GM19351 (cell line): ENCODE measurements at regions not wholly inside any gene's neighbourhood (a gene's known extent, or its start where the extent isn't known, plus 50 kb on each side); places are given as distances from the start of the nearest gene placed in this dataset.
"Not testable (repeated sequence)": the region's sequence is repeated elsewhere in the genome, so short reads cannot be mapped to it uniquely, and the experiment has no call there.

Source experiments
- ATAC-seq: cut with Tn5 transposase; IDR thresholded peaks from one replicate; pipeline ENCODE4 v1.9.1; 2021; ENCODE audit warnings: mild to moderate bottlenecking, moderate library complexity; ENCODE audit not compliant: unreplicated experiment

GRCh38 chr13:59266478-59267063 lies 897.2 kb downstream of the DIAPH3 start:
- no peak for ATAC-seq

- no peak for ATAC-seq
Observed at GRCh38 chr13:59269476-59269875, 894.3 kb downstream of the DIAPH3 start.

DNA sequence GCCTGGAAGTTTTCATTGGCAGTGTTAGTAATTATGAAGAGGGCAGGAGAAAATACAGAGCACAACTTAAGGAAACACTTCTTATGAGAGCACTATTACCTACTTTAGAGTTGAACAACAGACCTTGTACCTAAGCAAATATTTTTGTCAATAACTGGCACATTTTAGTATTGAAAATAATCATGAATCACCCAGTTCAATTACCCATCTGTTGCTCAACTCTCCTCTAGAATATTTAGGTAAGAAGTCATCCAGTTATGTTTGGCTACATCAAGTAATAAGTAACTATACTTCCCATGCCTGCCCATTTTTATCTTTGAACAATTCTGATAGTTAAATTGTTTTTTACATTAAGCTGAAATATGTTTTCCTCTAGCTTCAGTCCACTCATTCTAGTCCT lies 893.4 kb downstream of the DIAPH3 start:
- ATAC-seq = no peak

GRCh38 chr13:59274958-59275727 lies 888.6 kb downstream of the DIAPH3 start:
- ATAC-seq = peak; percentile 76

GRCh38 chr13:59276436-59276835 lies 887.3 kb downstream of the DIAPH3 start:
- ATAC-seq = no peak

DNA sequence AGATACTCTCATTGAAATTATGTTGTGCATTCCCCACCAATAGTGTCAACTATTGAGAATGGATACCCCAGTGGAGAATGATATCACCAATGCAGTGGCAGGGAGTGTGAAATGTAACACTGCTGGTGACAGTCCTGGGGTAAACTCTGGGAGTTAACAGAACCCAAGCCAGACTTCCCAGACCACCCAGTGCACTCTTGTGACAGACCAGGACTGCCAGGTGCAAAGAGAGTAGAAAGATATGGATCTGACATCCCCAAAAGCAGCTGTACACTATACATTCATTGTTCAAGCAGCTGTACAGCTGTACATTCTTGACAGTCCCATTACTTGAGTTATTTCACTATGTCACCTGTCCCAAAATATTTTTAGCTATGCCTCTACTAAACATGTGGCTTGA lies 886.6 kb downstream of the DIAPH3 start:
- no peak for ATAC-seq

DNA sequence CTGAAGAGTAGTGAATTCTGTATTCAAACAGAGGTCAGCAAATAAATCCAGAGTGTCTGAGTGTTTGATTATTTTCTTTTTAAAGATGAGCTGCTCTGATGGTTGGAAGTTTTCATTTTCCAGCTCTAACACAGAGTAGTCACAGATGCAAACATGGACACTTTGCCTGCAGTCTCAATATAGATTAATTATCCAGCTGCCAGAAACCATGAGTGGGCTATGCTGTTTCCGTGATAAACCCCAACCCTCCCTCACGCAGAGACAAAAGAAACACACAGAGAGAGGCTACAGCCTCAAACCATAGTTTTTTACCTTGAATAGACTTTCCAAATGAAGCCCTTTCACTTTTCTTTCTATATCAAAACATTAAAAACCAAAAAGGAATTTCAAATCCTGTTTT lies 884.7 kb downstream of the DIAPH3 start:
- ATAC-seq = no peak

DNA sequence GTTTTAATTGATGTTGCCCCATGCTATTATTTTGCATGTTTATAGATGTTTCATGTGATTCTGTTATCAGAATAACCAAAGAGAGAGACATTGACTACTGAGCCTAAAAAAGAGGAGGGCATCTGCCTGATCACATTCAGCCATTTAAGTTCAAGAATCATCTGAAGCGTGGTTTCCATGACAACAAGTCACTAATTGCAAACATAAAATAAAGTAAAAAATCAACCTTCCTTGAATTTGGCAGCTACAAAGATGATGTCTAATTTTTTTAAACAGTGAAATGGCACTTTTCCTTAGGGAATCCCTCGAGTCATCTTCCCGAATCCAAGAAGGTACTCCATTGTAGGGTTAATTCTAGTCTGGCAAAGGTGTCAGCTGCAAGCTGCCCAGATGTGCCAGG lies 884.2 kb downstream of the DIAPH3 start:
- ATAC-seq = no peak

DNA sequence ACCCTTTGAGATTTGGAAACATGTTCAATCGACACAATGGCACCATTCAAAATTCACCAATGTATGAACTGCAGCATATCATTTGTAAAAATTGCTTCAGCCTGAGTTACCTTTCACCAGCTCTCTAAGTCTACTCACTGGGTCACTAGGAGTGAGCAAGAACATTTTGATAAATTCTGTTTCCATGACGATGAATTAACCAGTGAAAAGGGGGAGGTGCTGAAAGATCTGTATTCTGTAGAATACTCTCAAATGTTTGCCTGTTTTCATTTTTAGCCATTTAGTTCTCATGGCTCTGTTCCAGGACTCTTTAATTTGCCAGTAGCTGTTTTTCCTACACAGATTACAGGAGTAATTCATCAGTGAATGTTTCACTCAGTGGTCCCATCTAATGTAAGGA lies 883.4 kb downstream of the DIAPH3 start:
- no peak for ATAC-seq

DNA sequence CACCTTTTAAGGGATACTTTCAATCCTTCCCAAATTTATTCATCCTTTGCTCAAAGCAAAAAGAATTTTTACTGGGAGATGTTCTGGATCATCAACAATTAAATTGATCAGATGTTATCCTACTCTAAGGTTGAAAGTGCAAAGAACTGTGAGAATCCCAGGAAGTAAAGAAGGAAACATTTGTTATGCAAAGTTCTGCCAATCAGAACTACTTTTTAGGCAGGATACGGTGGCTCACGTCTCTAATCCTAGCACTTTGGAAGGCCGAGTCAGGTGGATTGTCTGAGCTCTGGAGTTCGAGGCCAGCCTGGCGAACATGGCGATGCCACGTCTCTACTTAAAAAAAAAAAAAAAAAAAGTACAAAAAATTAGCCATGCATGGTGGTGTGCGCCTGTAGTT lies 882.3 kb downstream of the DIAPH3 start:
- no peak for ATAC-seq

DNA sequence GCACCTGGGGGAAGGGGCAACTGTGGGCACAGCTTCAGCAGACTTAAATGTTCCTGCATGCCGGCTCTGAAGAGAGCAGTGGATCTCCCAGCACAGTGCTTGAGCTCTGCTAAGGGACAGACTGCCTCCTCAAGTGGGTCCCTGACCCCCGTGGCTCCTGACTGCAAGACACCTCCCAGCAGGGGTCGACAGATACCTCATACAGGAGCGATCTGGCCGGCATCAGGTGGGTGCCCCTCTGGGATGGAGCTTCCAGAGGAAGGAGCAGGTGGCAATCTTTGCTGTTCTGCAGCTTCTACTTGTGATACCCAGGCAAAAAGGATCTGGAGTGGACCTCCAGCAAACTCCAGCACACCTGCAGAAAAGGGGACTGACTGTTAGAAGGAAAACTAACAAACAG lies 871.5 kb downstream of the DIAPH3 start:
- ATAC-seq = not testable (repeated sequence)

- ATAC-seq = no peak
Observed at GRCh38 chr13:59299584-59299983, 864.1 kb downstream of the DIAPH3 start.

- ATAC-seq = no peak
Observed at GRCh38 chr13:59300355-59301173, 863.2 kb downstream of the DIAPH3 start.

DNA sequence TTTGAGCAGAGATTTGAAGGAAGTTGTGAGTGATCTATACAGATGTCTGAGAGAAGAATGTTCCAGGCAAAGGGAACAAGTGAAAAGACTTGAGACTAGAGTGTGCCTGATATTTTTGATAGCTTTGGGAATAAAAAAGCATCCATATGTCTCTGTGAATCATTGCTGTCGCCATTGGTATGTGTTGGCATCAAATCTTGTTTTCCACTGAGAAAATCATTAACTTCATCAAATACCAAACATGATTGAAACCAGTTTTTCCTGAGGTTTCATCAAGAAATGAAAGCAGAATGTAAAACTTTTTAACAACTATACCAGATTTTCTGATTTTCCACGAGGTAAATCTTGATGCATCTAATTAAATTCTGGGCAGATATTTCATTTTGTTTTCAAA lies 862.6 kb downstream of the DIAPH3 start:
- no peak for ATAC-seq

- no peak for ATAC-seq
Observed at GRCh38 chr13:59303433-59303832, 860.3 kb downstream of the DIAPH3 start.

DNA sequence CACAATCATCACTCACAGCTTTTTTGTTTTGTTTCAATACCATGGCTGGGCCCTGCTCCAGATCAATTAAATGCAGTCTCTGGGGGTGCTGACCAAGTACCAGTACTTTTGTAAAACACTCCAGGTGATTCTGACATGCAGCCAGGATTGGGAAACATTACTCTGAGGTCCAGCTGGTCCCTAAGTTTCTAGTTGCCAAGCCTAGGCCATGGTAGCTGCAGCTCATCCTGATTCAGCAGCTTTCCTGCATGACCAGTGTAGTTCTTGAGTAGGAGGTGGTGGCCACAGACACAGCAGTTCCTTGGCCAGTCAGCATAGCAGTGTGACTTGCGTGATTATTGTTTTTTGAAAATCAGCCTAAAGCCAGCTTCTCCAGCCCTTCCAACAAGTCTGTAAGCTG lies 859.1 kb downstream of the DIAPH3 start:
- no peak for ATAC-seq

DNA sequence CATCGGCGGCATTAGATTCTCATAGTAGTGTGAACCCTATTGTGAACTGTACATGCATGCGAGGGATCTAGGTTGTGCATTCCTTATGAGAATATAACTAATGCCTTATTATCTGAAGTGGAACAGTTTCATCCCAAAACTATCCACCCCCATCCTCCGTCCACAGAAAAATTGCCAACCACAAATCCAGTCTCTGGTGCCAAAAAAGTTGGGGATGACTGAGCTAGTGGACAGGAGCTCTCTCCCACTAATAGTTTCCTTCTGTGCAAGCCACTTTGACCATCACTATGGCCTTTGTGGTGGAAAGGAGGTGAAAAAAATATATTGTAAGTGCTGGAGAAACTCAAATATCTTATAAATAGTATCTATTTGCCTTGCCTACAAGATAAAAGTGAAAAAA lies 857.8 kb downstream of the DIAPH3 start:
- no peak for ATAC-seq

- ATAC-seq = no peak
Observed at GRCh38 chr13:59312776-59313175, 851.0 kb downstream of the DIAPH3 start.

DNA sequence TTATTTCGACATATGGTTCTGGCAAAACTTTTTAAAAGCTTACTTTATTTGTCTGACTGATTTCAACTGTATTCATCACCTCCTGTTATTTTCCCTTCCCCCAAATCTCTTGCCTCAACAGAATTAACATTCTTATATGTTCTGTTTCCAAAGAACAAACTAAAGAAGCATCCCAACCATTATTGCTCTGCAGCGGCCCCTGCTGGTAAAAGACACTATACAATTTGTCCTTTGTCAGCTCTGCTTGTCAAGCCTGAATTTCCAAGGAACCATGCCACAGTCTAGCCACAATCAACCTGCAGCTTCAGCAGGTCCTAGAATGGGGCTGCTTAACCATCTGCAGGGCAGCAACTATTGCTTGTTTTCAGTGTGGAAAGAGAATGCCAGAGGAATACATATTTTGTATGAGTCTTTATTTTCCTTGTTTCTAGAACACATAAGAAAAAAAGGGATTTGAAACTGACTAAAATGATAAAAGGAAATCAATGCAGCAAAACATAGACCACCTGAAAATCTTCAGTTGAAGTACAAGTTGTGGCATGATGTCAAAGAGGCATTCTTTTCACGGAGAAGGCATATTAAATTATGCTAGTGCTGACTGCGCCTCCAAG lies 845.3 kb downstream of the DIAPH3 start:
- peak; percentile 90 for ATAC-seq

GRCh38 chr13:59319276-59319675 lies 844.5 kb downstream of the DIAPH3 start:
- ATAC-seq = no peak

- ATAC-seq = no peak
Observed at GRCh38 chr13:59320021-59320420, 843.7 kb downstream of the DIAPH3 start.
